ENCODE measurements at regions not wholly inside any gene's neighbourhood (a gene's known extent, or its start where the extent isn't known, plus 50 kb on each side); places are given as distances from the start of the nearest gene placed in this dataset.
"Not testable (repeated sequence)": the region's sequence is repeated elsewhere in the genome, so short reads cannot be mapped to it uniquely, and the experiment has no call there.

DNA sequence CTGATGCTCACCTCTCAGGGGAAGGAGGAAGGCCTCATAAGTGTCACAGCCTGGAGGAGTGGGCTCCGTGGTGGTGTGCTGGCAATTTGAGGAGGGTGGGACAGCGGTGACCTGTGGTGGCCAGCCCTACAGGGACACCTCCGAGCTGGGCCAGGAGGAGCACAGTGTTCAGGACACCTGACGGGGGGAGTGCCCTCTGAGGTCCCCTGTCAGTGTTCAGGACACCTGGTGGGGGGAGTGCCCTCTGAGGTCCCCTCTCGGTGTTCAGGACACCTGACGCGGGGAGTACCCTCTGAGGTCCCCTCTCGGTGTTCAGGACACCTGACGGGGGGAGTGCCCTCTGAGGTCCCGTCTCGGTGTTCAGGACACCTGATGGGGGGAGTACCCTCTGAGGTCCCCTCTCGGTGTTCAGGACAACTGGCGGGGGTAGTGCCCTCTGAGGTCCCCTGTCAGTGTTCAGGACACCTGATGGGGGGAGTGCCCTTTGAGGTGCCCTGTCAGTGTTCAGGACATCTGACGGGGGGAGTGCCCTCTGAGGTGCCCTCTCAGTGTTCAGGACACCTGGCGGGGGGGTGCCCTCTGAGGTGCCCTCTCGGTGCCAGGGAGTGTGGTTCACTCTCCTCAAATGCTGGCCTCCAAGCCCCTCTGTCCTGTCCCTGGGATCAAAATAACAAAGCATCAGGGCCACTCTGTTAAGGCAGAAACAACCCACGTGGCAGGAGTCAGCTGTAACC, 73.4 kb upstream of the ZNF469 start:
- no peak for DNase-seq

DNA sequence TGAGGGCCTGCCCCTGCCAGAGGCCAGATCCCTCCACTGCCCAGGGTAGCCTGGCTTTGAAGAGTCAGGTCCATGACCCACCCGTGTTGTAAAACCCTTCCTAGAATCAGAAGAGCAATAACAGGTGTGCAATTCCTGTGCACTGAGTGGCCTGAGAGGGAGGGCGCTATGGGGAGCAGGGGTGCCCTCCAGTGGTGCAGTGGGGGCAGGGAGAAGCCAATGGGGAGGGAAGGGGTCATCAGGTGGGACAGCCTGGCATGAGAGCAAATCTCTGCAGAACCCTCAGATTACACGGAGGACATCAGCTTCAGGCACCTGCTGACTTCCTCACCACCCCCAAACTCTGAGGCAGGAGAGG, 72.9 kb upstream of the ZNF469 start:
- DNase-seq: no peak

DNA sequence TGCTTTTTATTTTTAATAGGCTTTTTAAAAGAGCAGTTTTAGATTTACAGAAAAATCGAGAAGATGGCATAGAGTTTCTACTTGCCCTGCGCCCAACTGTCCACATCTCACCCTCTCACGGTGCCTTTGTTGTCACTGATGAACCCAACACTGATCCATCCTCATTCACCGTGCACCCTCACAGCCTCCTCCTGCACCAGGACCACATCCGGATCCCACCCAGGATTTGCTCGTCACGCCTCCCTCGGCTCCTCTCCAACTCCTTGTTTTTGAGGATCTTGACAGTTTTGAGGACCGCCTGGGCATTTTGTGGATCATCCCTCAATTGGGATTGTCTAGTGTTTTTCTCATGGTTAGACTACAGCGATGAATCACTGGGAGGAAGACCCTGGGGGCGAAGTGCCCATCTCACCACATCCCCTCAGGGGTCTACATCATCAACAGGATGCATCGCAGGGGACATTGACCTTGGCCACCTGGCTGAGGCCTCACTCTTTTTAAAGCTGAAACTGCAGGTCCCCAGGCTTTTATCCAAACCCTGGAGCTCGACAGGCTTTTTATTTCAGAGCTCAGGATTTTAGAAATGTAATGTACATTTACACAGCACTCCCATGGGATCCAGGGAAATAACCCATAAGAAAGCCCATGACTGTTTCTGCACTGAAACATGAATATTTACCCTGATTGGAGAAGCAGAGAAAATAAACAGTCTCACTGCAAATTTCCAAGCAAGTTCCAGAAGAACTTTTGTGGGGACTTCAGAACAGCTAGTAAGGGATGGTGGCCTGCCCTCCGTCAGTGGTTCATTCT, 71.8 kb upstream of the ZNF469 start:
- no peak for DNase-seq

DNA sequence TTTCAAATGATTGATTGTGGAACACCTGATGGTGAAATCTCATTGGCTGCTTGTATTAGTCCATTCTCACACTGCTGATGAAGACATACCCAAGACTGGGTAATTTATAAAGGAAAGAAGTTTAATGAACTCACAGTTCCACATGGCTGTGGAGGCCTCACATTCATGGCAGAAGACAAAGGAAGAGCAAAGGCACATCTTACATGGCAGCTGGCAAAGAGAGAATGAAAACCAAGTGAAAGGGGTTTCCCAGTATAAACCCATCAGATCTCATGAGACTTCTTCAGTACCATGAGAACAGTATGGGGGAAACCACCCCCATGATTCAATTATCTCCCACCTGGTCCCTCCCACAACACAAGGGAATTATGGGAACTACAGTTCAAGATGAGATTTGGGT, 70.9 kb upstream of the ZNF469 start:
- DNase-seq: not testable (repeated sequence)

DNA sequence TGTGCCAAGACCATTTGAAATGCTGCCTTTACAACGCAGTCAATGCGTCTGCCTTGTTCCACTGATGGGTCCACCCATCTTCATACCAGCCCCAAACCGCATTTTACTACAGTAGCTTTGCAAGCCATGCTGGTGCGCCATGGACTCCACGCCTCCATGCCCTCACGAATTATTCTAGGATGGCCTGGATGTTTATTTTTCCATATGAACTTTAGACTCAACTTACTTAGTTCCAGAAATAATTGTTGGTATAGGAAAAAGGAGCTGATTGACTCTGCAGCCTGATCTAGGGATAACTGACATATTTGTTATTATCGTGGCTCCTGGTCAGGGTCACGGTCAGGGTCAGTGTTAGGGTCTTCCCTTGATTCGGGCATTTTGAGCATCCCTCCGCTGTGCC, 70.0 kb upstream of the ZNF469 start:
- no peak for DNase-seq

DNA sequence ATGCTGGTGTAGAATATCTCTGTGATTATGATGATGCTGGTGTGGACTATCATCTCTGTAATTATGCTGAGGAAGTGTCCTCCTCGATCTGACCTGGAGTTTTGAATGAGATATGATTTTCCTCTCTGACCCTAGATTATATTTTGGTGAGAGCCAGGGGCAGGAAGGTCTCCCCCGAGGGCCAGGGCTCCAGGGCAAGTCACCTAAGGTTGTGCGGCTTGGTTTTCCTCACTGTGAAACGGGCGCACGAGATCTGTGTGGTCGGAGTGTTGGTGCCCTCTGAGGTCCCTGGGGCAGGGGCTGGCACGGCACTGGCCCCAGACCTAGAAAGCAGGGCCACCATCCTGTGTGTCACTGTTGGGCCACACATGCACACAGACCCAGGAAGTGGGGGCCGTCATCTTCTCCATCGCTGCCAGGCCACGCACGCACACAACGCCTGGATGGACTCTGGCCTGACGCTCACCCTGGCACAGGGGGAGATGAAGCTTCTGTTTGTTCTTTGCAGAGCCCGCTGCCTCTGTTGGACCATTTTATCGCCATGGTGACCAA, 67.7 kb upstream of the ZNF469 start:
- DNase-seq: no peak

DNA sequence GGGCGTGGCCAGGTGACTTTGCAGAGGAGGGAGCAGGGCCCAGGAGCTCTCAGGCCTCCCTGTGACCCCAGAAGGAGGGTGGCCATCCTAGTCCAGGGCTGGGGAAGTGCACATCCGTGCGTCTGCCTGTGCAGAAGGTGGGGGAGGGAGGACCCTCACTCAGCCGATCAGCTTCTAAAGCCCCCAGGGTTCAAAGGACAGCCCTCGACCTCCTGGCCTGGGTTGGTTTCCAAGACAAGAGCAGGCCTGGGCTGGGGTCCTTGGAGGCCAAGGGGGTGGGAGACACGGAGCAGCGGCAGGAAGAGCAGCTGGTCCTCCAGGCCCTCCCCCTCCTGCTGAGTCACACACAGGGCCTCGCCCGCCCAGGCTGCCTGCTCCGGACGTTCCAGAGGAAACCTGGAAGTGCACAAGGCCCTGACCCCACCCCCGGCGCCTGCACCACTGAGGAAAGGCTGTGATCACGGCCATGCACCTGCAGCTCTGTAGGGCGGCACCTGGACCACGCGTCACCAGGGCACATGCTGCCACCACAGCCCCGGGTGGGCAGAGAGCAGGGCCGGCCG, 67.1 kb upstream of the ZNF469 start:
- no peak for DNase-seq

DNA sequence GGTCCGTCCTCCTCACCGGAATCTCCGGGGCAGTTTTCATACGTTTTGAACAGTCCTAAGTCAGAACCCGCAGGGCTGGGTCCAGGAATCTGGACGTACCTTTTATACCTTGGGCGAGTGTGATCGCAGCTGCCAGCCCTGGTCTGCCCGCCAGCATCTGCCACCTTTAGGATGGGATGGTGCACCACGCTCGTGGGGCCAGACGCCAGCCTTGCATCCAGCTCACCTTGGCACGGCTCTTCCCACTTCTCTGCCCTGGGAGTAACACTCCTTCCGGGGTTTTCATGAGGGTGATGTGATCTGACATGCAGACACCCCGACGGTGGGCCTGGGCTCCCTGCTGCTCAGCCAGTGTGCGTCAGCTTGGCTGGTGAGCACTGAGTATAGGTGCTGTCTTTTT, 66.6 kb upstream of the ZNF469 start:
- no peak for DNase-seq

DNA sequence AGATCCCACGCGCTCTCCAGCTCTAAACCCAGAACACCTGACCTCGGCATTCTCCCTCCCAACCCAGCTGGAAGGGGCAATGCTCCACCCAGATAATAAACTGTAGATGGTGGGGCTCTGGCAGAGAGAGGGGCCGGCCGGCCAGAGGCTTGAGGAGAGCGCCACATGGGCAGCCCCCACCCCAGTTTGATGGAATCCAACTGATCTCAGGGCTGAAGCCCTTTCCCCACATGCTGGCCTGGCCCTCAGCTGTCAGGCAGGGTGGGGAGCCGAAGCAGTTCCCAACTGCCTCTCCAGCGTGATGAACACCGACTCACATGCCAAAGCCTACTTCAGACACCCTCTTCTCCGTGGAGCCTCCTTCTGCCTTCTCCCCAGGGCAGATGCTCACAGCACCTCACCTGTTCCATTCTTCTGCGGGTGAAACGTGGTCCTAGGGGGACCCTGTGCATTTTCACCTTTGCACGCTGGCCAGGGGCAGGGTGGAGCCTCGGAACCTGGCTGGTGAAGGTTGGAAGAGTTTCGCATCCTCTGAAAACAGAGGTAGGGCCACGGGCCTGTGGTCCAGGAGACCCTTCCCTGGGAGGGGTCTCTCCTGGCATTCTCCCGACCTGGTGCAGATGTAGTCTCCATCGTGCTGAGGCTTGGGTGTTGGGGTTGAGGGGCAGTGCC, 65.7 kb upstream of the ZNF469 start:
- DNase-seq: no peak

DNA sequence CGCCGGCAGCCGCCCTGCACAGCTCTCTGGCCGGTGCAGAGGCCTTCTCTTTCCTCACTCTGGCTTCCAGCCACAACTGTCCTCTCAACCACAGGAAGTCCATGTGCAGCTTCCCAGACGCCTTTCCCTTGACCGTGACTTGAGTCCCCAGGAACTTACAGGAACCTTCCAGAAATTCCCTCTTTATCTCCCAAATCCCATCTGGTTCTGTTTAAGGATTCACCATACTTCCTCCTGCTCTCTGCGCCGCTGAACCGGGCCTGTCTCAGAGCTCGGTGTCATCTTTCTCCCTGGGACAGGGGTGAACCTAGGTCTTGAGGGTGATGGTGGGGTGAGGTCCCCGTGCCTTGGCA, 65.2 kb upstream of the ZNF469 start:
- DNase-seq: no peak

DNA sequence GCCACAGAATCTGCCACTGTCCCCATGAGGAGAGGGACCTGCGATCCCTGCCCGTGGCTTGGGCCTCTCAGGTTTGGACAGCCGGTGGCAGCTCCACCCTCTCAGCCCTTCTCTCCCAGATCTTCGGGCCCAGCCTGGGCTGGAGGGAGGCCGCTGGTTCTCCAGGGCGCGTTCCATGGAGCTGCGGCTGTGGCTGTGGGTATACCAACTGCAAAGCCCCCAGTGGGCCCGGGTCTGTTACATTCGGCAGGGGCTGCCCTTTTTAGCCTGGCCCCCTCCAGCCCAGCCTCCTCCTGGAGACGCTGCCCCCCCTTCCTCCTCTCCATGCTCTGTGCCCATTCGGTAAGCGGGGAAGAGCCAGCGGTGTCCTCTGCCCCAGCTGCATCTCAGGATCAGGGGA, 64.7 kb upstream of the ZNF469 start:
- DNase-seq: no peak

DNA sequence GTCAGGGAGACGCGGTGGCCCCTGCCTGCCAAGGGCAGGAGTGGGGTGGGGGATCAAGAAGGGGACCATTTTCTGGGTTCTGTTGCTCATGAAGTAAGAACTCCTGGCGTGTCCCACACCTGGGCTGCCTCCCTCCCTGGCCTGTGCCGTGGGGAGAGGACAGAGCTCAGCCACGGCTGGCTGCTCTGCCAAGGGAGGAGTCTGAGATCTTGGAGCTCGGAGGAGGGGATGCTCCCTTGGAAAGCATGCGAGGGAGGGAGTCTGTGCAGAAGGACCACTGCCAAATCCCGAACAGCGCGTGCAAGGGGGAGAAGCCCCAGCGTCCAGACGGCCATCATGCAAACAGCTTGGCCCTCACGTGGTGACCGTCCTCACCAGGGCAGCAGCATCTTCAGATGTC, 64.2 kb upstream of the ZNF469 start:
- no peak for DNase-seq

DNA sequence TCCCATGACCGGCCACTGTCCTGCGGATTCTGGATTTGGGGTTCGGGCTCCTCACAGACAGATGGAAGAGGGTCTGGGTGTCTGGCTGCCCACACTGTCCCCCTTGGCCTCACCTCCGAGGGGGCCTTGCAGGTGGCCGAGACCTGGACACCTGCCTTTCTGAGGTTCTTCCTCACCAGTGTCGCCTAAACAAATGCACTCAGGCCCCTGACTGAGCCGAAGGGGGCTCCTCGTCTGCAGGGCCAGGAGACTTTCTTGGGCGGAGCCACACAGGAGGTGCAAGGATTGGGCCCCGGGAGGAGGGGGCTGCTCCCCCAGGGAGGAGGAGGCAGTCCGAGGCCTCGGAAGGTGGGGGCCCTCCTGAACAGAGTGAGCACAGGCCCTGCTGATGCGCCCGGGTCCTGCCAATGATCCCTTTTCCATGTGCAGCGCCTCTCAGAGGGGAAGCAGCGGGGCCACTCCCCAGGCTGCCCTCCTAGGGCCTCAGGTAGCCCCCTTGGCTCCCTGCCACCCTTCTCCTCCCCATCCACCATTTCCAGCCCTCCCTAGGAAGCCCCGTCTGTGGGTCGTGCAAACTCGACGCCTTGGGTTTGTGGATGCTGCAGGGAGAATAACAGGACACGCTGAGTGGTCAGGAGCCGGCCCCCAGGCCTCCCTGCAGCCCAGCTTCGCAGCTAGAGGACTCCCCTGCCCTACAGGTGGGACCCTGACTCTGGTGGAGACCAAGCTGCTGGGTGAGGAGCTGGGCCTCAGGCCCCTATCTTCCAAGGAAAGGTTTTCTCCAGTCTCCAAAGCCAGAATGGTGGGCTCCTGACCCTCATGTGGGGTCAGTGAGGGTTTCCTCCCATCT, 63.4 kb upstream of the ZNF469 start:
- DNase-seq: no peak

DNA sequence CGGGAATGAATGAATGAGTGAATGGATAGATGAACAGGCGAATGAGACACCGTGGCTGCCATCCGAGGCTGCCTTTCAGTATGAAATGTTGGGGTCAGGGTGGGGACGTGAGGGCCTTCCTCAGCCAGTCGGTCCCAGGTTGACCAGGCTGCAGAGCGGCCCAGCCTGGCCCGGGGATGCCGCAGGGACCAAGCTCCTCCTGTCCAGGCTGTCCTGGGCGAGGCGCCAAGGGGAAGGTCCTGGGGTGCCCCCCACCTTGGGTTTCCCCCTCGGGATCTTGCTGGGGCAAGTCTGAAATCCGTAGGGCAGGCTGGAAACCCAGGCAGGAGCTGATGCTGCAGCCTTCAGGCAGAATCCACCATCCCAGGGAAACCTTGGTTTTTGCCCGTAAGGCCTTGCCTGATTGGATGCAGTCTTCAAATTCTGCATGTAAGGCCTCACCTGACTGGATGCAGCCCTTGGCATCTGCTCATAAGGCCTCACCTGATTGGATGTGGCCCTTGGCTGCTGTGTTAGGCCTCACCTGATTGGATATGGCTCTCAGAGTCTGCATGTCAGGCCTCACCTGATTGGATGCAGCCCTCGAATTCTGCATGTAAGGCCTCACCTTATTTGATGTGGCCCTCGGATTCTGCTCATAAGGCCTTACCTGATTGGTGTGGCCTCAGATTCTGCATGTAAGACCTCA, 61.7 kb upstream of the ZNF469 start:
- no peak for DNase-seq

DNA sequence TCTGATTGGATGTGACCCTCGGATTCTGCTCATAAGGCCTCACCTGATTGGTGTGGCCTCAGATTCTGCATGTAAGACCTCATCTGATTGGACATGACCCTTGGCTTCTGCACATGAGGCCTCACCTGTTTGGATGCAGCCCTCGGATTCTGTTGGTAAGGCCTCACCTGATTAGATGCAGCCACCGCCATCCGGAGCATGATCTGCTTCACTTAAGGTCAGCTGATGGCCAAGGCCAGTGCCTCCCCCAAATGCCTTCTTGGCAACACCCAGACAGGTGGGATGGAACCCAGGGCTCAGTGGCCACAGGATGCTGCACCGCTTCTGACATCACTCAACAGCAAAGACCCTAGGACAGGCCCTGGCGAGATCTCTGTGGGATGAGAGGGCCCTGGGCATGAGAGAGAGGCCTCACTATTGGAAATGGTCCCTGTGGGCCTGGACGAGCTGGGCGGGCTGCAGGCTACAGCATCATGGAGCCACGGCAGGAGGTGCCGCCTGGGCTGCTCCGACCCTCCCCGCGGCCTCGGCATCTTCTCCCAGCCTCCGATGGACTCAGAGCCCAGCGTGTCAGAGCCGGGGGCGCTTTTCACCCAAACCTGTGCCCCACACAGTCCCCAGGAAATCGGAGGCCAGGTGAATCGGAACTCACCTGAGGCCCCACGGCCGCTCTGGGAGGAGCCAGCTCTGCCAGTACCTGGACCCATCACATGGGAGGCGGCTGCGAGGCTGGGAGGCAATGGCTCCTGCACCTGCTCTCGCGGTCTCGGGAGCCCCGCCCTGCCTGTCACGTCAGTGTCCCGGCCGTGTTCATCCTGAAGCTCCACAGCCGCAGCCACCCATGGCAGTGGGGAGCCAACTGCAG, 60.9 kb upstream of the ZNF469 start:
- no peak for DNase-seq

DNA sequence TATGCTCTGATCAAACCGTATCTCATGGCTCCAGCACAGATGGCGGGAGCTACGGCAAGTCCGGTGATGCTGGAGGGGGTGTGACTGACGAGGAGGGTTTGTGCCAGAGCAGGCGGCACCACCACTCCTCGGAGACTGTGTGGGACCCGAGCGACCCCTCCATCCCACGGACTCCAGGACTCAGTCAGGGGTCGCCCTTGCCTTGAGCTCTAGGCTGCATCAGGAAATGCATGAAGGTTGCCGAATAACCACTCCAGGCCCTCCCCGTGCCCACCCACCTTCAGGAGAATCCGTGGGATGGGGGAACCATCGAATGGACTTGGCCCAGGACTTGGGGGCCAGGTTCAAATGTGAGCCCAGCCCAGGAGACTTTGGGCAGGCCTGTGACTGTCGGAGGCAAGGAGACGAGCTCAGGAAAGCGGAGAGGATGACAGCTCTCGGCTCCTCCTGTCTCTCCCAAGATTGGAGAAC, 60.2 kb upstream of the ZNF469 start:
- DNase-seq: no peak

DNA sequence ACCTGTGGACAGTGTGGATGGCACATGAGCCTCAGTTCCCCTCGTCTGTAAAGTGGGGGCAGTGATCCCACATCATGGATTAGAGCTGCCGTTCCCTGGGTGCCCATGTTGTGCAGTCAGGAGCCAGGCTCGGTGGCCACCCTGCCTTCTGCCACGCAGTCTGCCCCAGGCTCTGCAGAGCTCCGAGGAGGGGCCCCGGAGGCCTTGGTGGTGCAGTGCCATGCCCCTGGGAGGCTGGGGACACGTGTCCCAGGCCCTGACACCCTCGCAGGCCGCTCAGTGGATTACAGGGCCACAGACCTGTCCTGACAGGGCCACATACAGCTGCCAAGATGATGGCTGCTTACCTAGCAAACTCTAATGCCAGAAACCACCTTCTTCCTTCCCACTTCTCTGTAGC, 59.7 kb upstream of the ZNF469 start:
- DNase-seq: no peak

DNA sequence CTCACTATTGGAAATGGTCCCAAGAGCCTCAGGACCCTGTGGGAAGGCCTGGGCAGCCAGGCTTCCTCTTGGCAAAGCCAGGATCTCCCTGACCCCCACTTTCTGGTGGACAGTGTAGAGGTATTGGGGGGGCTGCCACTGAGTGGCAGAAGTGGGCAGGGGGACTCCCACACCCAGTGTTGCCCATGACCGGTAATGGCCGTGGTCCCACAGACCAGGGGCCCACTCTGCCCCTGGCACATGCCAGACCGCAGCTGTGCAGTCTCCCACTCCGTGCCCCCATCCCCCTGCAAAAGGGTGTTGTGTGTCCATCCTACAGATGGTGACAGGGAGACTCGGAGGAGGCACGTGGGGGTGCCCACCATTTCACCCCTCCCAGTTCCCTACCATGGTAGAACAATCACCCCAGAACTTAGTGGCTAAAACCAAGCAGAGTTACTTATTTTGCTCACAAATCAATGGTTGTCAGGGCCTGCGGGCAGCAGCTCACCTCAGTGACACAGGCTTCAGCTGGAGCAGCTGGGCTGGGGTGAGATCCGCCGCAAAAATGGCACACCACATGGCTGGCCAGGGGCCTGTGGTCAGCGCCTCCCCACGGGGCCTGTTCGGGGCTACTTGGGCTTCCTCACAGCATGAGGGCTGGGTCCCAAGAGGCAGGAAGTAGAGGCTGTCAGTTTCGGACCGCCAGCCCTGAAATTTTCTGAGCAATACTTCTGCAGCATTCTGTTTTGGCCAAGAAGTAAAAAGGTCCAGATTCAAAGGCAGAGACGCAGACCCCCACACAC, 59.0 kb upstream of the ZNF469 start:
- no peak for DNase-seq

DNA sequence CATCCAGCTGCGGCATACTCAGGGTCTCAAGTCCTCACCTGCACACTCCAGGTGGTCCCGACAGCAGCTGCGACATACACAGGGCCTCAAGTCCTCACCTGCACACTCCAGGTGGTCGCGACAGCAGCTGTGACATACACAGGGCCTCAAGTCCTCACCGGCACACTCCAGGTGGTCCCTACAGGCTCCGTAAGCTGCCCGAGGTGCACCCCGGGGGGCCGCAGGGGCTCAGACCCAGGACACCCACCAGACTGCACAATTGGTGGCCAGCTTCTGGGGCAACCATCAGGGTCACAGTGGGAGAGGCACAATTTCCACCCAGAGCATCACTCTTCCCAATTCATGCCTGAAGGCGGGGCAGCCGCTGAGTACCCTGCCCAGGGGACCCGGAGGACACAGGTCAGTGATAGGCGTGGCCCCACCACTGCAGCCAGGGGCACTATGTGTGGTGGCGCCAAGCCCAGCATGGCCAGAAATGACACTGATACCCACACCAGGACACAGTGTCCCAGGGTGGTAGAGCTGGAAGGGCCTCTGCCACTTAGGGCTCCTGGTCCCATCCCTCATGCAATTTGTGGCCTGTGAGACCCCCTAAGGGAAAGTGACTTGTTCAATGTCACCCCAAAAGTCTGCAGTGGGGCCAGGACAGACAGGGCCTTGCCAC, 57.5 kb upstream of the ZNF469 start:
- DNase-seq: no peak
